BE2C (cell line): ENCODE measurements at regions not wholly inside any gene's neighbourhood (a gene's known extent, or its start where the extent isn't known, plus 50 kb on each side); places are given as distances from the start of the nearest gene placed in this dataset.

Experiments used
- DNase-seq: peaks from one replicate; pipeline ENCODE4 v3.0.0-alpha.2; 2020
- H3K27me3 ChIP-seq: fragments of 250-450 bp; sonication (Bioruptor Pico); 2 replicates; pipeline ENCODE4 v1.5.1; 2020; ENCODE audit warnings: mild to moderate bottlenecking
- H3K36me3 ChIP-seq: fragments of 250-450 bp; sonication (Bioruptor Pico); 2 replicates; pipeline ENCODE4 v1.5.1; 2020; ENCODE audit warnings: mild to moderate bottlenecking
- H3K4me1 ChIP-seq: fragments of 250-450 bp; sonication (Bioruptor Pico); 2 replicates; pipeline ENCODE4 v1.5.1; 2020
- H3K4me3 ChIP-seq: 2 replicates; pipeline ENCODE4 v1.5.1; 2011; ENCODE audit warnings: low read depth, low read length
- H3K9me3 ChIP-seq: fragments of 250-450 bp; sonication (Bioruptor Pico); 2 replicates; pipeline ENCODE4 v1.5.1; 2020
- CTCF ChIP-seq: IDR thresholded peaks from 2 replicates; pipeline ENCODE4 v1.5.1; 2012; ENCODE audit warnings: mild to moderate bottlenecking, low read depth, low read length

- no peak for TF ChIP-seq CTCF
- peaks cover 23% of the 10 kb centered on the region for H3K27me3 ChIP-seq
- H3K9me3 ChIP-seq: no peaks in the 10 kb centered on the region
- H3K4me1 ChIP-seq: no peaks in the 10 kb centered on the region
- no peak for DNase-seq
- no peaks in the 10 kb centered on the region for H3K36me3 ChIP-seq
- H3K4me3 ChIP-seq: no peak overlapping the region
Measured at GRCh38 chr19:33914599-33914998, 117.9 kb downstream of the KCTD15 start.

GRCh38 chr19:33916792-33917191 is 120.1 kb downstream of the KCTD15 start:
- Histone ChIP-seq H3K27me3 (peaks cover 14% of the 10 kb centered on the region), H3K4me1 (no peaks in the 10 kb centered on the region), H3K4me3 (no peak overlapping the region), H3K9me3 (no peaks in the 10 kb centered on the region), H3K36me3 (no peaks in the 10 kb centered on the region)
- DNase-seq: no peak
- TF ChIP-seq CTCF: no peak

- Histone ChIP-seq H3K9me3 (no peaks in the 10 kb centered on the region; the same call in 1 of the 2 replicates), H3K27me3 (peaks cover 3% of the 10 kb centered on the region; the same call in 1 of the 2 replicates), H3K36me3 (no peaks in the 10 kb centered on the region), H3K4me1 (no peaks in the 10 kb centered on the region), H3K4me3 (no peak overlapping the region)
- DNase-seq: no peak
- TF ChIP-seq CTCF: no peak
Measured at GRCh38 chr19:33919291-33919690, 122.6 kb downstream of the KCTD15 start.

DNA sequence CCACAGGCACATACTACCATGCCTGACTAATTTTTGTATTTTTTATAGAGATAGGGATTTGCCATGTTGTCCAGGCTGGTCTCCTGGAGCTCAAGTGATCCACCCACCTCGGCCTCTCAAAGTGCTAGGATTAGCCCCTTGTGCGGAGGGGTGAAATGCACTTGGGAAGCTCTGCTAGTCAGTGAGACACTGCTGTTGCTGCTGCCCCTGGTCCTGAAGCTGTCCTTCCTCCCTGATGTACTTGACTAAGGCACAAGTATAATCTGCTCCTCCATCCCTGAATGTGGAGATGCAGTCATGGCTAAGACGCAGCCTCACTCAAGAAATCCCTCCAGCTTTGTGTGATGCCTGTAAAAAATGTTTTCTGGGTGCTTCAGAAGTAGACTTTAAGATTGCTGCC is 124.5 kb downstream of the KCTD15 start:
- Histone ChIP-seq H3K27me3 (no peaks in the 10 kb centered on the region), H3K4me3 (no peak overlapping the region), H3K4me1 (no peaks in the 10 kb centered on the region), H3K36me3 (no peaks in the 10 kb centered on the region), H3K9me3 (no peaks in the 10 kb centered on the region; the same call in 1 of the 2 replicates)
- no peak for DNase-seq
- no peak for TF ChIP-seq CTCF

DNA sequence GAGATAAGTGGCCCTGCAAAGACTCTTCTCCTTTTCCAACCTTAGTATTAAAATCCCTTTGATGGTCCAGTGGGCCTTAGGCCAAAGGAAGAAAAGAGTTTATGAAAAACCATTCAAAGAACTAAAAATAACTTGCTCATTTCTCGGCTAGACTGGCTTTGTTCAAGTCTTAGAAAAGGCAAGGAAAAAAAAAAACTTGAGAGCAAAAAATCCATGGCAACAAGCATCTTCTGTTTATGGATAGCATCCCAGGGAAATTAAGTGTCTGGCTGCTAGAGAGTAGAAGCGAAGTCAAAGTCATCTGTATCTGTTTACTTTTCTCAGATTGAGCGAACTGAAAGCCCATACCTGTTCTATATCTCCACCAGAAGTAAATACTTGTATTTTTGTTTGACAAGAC is 129.6 kb downstream of the KCTD15 start:
- peaks cover 6% of the 10 kb centered on the region; the same call in 1 of the 2 replicates for H3K27me3 ChIP-seq
- TF ChIP-seq CTCF: no peak
- DNase-seq: no peak
- no peaks in the 10 kb centered on the region for H3K4me1 ChIP-seq
- H3K36me3 ChIP-seq: no peaks in the 10 kb centered on the region
- no peaks in the 10 kb centered on the region; the same call in 1 of the 2 replicates for H3K9me3 ChIP-seq
- H3K4me3 ChIP-seq: no peak overlapping the region

GRCh38 chr19:33927789-33928457 is 131.3 kb downstream of the KCTD15 start:
- no peaks in the 10 kb centered on the region; the same call in 1 of the 2 replicates for H3K9me3 ChIP-seq
- no peaks in the 10 kb centered on the region for H3K36me3 ChIP-seq
- H3K27me3 ChIP-seq: peaks cover 15% of the 10 kb centered on the region
- H3K4me1 ChIP-seq: no peaks in the 10 kb centered on the region
- no peak for TF ChIP-seq CTCF
- no peak overlapping the region for H3K4me3 ChIP-seq
- DNase-seq: no peak
